ENCODE measurements at regions not wholly inside any gene's neighbourhood (a gene's known extent, or its start where the extent isn't known, plus 50 kb on each side); places are given as distances from the start of the nearest gene placed in this dataset.
"Not testable (repeated sequence)": the region's sequence is repeated elsewhere in the genome, so short reads cannot be mapped to it uniquely, and the experiment has no call there.

DNA sequence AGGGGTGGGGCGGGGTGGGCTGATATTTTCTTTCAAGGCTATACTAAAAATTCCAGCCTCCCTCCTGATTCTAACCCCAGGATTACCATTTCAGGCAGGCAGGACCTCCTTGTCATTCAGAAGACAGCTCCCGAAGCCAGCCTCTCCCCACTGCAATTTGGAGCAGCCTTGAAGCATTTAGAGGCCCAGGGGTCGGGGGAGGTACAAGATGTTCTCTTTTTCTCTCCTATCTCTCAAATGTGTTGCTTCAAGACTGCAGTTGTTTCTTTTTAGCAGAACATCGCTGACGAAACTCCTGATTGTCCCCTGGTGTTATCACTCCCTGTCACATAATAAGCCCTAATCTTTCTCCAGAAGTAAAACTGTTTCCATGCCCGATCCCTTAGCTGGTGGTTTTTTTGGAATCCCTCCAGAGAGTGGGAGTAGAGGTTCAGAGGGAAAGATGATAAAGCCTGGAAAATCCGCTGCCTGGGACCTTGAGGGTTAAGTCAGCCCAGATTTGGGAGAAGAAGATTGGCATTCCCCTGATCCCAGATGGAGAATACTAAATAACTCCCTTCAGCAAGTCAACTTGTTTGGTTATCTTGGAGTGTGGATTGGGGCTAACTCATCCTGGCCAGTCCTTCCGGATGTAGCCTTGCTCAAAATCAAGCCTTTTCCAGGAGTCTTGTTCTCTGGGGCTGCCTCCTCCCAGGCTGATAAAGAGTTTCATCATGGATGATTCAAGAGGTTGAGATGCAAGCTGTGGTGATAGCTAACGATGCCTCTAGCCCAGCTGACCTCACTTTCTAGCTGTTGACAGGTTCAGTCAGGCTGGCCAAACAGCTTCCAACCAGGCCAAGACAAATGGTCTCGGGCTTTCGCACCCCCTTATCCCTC lies 71.3 kb downstream of the SOX9 start:
- ATAC-seq = no peak
- Mint-ChIP-seq H3K27ac (no peak overlapping the region), H3K36me3 (peaks cover 0 to 4% (median 0%) of the 10 kb centered on the region in 3 donors), H3K4me3 (no peak overlapping the region), H3K4me1 (no peaks in the 10 kb centered on the region), H3K27me3 (peaks cover 0 to 7% (median 0%) of the 10 kb centered on the region in 5 donors), H3K9me3 (peaks cover 0 to 15% (median 7%) of the 10 kb centered on the region in 9 donors)
- POLR2A ChIA-PET = no interaction called here
- DNase-seq = no peak

DNA sequence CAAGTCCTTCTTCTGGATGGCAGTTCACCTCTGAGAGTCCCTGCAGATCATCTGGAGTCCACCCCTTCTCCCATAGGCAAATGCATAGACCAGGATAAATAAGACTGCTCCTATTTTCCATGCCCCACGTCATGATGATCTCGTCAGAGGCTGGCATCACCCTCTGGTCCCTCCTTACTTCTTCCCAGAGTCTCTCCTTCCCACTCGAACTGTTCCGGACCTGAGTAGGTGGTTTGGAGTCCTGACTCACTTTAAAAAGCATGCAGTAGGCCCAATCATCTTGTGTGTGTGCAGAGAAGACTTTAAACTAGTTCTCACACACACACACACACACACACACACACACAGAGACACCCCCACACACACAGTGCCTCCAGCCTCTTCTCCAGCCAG lies 72.0 kb downstream of the SOX9 start:
- H3K9me3 Mint-ChIP-seq = peaks cover 0 to 18% (median 8%) of the 10 kb centered on the region in 9 donors
- no peak for ATAC-seq
- DNase-seq = no peak
- H3K36me3 Mint-ChIP-seq = peaks cover 0 to 5% (median 0%) of the 10 kb centered on the region in 3 donors
- POLR2A ChIA-PET = no interaction called here
- H3K4me3 Mint-ChIP-seq = no peak overlapping the region
- H3K27me3 Mint-ChIP-seq = peaks cover 0 to 7% (median 0%) of the 10 kb centered on the region in 5 donors
- no peaks in the 10 kb centered on the region for H3K4me1 Mint-ChIP-seq
- no peak overlapping the region for H3K27ac Mint-ChIP-seq

DNA sequence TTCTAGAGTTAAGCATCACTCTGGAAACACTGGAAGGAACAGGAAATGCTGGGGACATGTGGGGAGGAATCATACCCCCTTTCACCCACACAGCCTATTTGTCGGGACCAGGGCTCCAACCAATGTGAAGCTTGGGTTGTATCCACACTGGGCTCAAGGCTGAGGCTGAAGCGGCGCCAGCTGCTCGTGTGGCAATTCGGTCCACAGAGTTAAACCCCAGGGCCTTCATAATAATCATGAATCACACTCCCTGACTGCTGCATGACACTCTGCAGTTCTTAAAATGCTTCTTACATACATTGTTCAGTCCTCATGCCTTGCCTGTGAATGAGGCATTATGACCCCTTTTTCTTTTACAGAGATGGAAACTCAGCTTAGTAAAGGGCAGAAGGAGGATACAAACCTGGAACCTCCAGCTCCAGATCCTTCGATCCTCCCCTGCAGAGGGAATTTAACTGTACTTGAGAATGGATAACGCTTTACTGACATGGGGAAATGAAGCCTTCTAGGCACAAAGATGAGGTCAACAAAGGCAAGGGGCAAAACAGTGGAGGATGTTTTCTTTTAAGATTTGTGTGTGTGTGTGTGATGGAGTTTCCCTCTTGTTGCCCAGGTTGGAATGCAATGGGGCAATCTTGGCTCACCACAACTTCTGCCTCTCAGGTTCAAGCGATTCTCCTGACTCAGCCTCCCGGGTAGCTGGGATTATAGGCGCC lies 72.7 kb downstream of the SOX9 start:
- Mint-ChIP-seq H3K4me3 (no peak overlapping the region), H3K36me3 (peaks cover 0 to 5% (median 0%) of the 10 kb centered on the region in 3 donors), H3K9me3 (peaks cover 0 to 18% (median 8%) of the 10 kb centered on the region in 9 donors), H3K4me1 (no peaks in the 10 kb centered on the region), H3K27me3 (peaks cover 0 to 7% (median 0%) of the 10 kb centered on the region in 5 donors), H3K27ac (no peak overlapping the region)
- no peak for ATAC-seq
- POLR2A ChIA-PET = no interaction called here
- DNase-seq = no peak

DNA sequence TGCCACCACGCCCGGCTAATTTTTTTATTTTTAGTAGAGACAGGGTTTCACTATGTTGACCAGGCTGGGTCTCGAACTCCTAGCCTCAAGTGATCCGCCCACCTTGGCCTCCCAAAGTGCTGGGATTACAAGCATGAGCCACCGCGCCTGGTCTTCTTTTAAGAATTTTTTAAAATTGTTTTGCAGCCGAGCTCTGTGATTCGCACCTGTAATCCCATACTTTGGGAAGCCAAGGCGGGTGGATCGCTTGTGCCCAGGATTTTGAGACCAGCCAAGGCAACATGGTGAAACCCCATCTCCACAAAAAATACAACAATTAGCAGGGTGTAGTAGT lies 73.3 kb downstream of the SOX9 start:
- peaks cover 0 to 18% (median 8%) of the 10 kb centered on the region in 9 donors for H3K9me3 Mint-ChIP-seq
- H3K4me1 Mint-ChIP-seq, ATAC-seq, DNase-seq, POLR2A ChIA-PET, H3K36me3 Mint-ChIP-seq, H3K27me3 Mint-ChIP-seq, H3K27ac Mint-ChIP-seq, H3K4me3 Mint-ChIP-seq: not testable (repeated sequence)

DNA sequence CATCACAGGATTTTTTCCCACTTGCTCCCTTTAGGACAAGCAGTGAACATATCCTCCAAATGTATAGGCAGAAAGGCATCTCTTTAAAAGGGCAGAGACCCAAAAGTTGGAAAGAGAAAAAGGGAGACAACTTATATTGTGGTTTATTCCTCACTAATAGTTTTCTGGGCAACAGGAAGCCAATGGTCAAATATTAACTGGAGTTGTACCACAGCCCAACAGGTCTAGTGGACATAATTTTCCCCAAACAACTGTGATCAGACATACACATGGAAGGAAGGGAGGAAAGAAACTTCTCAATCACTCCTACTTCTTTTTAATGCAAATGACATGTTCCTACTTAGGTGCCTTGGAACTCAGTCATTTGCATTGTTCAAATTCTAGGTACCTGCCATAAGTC lies 78.4 kb downstream of the SOX9 start:
- ATAC-seq (no peak), DNase-seq (no peak)
- Mint-ChIP-seq H3K4me1 (no peaks in the 10 kb centered on the region), H3K27me3 (peaks cover 3 to 12% (median 6%) of the 10 kb centered on the region in 5 donors), H3K4me3 (no peak overlapping the region), H3K9me3 (peaks cover 0 to 23% (median 9%) of the 10 kb centered on the region in 9 donors), H3K36me3 (peaks cover 0 to 5% (median 0%) of the 10 kb centered on the region in 3 donors), H3K27ac (no peak overlapping the region)
- POLR2A ChIA-PET = no interaction called here

DNA sequence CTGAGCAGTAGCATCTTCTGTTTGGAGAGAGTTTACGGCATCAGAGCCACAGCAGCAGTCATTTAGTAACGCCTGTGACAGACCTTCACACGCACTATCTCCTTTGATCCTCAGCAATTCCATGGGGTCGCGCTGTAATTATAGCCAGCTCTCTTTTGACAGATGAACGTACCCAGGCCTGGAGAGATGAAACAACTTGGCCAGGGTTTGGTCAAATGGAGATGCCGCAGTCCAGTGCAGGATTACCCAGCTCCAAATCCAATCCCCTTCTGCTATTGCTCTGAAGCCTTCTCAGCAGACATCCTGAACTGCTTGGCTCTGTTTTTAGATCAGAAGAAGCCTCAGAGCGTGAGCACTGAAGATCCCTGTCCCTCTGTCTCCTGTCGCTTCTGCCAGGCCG lies 83.9 kb downstream of the SOX9 start:
- DNase-seq (no peak), ATAC-seq (no peak)
- Mint-ChIP-seq H3K27ac (no peak overlapping the region), H3K9me3 (peaks cover 0 to 9% (median 3%) of the 10 kb centered on the region in 9 donors), H3K4me1 (no peaks in the 10 kb centered on the region), H3K4me3 (no peak overlapping the region), H3K36me3 (no peaks in the 10 kb centered on the region), H3K27me3 (peaks cover 3 to 20% (median 18%) of the 10 kb centered on the region in 5 donors)
- POLR2A ChIA-PET = no interaction called here

DNA sequence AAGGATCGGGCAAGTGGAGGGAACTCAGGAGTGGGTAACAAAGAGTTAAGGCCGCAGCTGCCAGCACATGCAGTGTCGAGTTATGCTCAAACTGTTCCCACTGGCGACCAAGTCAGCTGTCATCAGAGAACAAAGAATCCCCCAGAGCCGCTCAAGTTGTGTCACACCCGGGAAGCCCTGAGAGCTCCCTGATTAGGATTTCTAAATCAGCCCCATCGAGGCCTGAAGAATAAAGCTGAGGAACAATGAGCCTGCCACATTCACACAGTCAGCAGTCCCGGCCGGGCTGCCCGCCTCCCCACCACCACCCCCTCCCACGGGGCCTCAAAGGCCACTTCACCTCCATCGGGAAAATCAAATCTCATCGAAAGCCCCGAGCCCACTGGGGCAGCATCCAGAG lies 84.5 kb downstream of the SOX9 start:
- no peaks in the 10 kb centered on the region for H3K36me3 Mint-ChIP-seq
- H3K27me3 Mint-ChIP-seq = peaks cover 3 to 20% (median 18%) of the 10 kb centered on the region in 5 donors
- H3K27ac Mint-ChIP-seq = no peak overlapping the region

DNA sequence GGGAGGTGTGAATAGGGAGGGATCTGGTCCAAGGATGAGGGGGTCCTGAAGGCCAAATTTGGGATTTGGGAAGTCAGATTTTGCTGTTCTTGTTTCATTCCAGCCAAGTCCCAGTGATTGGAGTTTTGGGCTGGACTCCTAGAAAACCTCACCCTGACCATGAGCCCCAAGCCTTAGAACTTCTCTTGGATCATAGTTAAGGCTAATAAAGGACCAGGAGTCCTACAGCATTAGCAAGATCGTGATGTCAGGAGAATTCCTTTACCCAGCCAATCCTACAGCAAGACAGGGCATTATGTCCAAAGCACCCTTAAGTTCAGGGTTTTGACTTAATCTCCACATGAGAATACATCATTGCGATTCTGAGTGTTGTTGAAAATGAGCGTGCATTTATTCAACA lies 85.0 kb downstream of the SOX9 start:
- Mint-ChIP-seq H3K27ac (no peak overlapping the region), H3K36me3 (no peaks in the 10 kb centered on the region), H3K4me1 (no peaks in the 10 kb centered on the region), H3K9me3 (peaks cover 0 to 9% (median 2%) of the 10 kb centered on the region in 9 donors), H3K4me3 (no peak overlapping the region), H3K27me3 (peaks cover 3 to 20% (median 18%) of the 10 kb centered on the region in 5 donors)
- no peak for ATAC-seq
- DNase-seq = no peak
- POLR2A ChIA-PET = no interaction called here

More for the DNA sequence above, 84.5 kb downstream of the SOX9 start:
- Mint-ChIP-seq H3K4me1 (no peaks in the 10 kb centered on the region), H3K4me3 (no peak overlapping the region), H3K9me3 (peaks cover 0 to 9% (median 2%) of the 10 kb centered on the region in 9 donors)
- no peak for ATAC-seq
- no peak for DNase-seq
- POLR2A ChIA-PET = no interaction called here

DNA sequence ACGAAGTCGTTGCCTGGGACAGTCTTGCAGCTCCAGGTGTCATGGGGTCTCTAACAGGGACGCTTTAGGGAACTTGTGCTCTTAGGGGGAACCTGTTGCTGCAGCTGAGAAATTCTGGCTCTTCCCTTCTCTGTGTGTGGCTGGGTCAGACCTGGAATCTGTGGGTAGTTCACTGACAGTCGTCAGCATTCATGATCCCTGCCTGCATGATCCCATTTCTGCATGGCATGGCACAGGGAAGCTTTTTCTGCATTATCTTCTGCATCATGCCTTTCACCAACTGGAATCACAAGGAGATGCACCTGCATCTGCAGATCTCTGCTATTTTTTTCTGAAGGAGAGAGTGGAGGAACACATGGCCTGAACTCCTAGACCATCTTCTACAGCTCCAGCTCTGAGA lies 85.6 kb downstream of the SOX9 start:
- Mint-ChIP-seq H3K27me3 (peaks cover 3 to 20% (median 18%) of the 10 kb centered on the region in 5 donors), H3K4me1 (no peaks in the 10 kb centered on the region), H3K9me3 (peaks cover 0 to 7% (median 2%) of the 10 kb centered on the region in 9 donors), H3K4me3 (no peak overlapping the region), H3K27ac (no peak overlapping the region), H3K36me3 (no peaks in the 10 kb centered on the region)
- POLR2A ChIA-PET = no interaction called here
- no peak for ATAC-seq
- no peak for DNase-seq

DNA sequence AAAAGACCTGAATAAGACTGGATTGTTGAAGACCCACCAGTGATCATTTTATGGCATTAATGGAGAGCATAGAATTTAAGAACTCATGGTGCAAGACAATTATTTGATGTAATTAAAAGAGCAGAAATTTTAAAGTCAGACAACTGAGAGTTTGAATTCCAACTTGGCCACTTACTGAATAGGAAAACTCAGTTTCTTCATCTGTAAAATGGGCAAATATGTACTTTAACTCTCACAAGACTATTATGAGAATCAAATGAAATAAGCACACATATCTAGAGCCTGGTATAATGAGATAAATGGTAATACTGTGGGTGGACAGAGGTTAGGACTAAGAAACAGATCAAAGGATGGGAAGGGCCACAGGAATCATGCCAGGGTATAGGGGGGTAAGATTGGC lies 88.0 kb downstream of the SOX9 start:
- POLR2A ChIA-PET = no interaction called here
- Mint-ChIP-seq H3K27me3 (peaks cover 0 to 18% (median 14%) of the 10 kb centered on the region in 5 donors), H3K27ac (no peak overlapping the region), H3K9me3 (peaks cover 0 to 5% (median 2%) of the 10 kb centered on the region in 9 donors), H3K4me1 (no peaks in the 10 kb centered on the region), H3K36me3 (no peaks in the 10 kb centered on the region), H3K4me3 (no peak overlapping the region)
- no peak for ATAC-seq
- DNase-seq = no peak

DNA sequence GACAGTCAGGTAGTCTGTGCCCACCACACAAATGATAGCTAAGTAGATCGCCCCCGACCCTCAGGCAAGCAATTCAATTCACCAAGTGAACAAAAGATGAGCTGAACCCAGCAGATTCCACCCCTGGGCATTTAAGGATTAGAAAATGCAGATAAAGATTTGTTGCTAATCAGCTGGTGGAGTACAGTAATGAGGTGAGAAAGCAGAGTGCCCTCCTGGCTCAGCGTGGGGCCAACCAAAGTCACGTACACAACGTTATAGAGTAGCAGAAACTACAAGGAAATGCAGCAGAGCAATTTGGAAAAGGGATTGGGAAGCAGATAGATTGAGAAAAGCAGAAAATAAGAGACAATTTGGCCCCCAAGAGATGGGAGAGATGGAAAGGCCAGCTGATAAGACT lies 91.2 kb downstream of the SOX9 start:
- ATAC-seq = no peak
- Mint-ChIP-seq H3K36me3 (no peaks in the 10 kb centered on the region), H3K4me3 (no peak overlapping the region)

DNA sequence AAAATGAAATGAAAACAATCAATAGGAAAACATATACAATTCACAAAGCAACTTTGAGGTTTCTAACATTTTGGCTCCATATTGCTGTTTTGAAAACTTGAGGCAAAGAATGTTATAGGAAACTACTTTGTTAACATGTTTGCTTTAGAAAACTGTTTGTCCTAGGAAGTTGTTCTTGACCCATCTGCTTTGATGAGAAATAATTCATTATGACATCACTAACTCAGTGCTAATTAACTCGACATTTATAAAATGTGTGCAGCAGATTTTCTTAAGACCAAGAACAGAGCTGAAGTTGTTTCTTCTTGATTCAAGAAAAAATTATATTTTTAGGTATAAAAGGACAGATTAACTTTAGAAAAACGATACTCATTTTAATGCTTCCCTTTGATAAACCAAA lies 94.7 kb downstream of the SOX9 start:
- POLR2A ChIA-PET = no interaction called here
- H3K36me3 Mint-ChIP-seq = peaks cover 0 to 5% (median 0%) of the 10 kb centered on the region in 3 donors
- H3K27ac Mint-ChIP-seq = no peak overlapping the region
- ATAC-seq (no peak), DNase-seq (no peak)
- H3K4me1 Mint-ChIP-seq = no peaks in the 10 kb centered on the region
- H3K4me3 Mint-ChIP-seq = no peak overlapping the region
- peaks cover 0 to 18% (median 3%) of the 10 kb centered on the region in 9 donors for H3K9me3 Mint-ChIP-seq
- peaks cover 17 to 40% (median 31%) of the 10 kb centered on the region in 5 donors for H3K27me3 Mint-ChIP-seq

More for the DNA sequence above, 91.2 kb downstream of the SOX9 start:
- H3K9me3 Mint-ChIP-seq = peaks cover 0 to 3% (median 0%) of the 10 kb centered on the region in 9 donors
- peaks cover 0 to 11% (median 4%) of the 10 kb centered on the region in 5 donors for H3K27me3 Mint-ChIP-seq
- no peak for DNase-seq
- POLR2A ChIA-PET = no interaction called here
- H3K4me1 Mint-ChIP-seq = no peaks in the 10 kb centered on the region
- no peak overlapping the region for H3K27ac Mint-ChIP-seq

DNA sequence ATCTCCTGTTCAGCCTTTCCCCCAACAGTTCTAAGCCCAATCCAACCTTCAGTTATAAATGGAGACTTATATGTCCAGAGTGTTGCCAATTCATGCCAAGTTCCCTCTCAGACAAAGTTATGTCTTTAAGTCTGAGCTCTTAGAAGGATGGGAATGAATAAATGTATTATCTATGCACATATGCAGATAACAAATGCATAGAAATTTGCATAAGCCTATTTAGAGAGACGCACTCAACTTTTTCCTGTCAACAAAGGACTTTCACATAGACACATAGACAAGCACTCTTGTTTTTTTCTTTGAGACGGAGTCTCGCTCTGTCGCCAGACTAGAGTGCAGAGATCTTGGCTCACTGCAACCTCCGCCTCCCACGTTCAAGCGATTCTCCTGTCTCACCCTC lies 95.1 kb downstream of the SOX9 start:
- DNase-seq (no peak), ATAC-seq (no peak)
- H3K4me3 Mint-ChIP-seq = no peak overlapping the region
- no peaks in the 10 kb centered on the region for H3K4me1 Mint-ChIP-seq
- peaks cover 21 to 44% (median 35%) of the 10 kb centered on the region in 5 donors for H3K27me3 Mint-ChIP-seq
- peaks cover 0 to 5% (median 0%) of the 10 kb centered on the region in 3 donors for H3K36me3 Mint-ChIP-seq
- POLR2A ChIA-PET = no interaction called here
- peaks cover 0 to 18% (median 7%) of the 10 kb centered on the region in 9 donors for H3K9me3 Mint-ChIP-seq
- no peak overlapping the region for H3K27ac Mint-ChIP-seq

All from naive thymus-derived CD8-positive, alpha-beta T cell (primary cell).